ENCODE measurements at regions not wholly inside any gene's neighbourhood (a gene's known extent, or its start where the extent isn't known, plus 50 kb on each side); places are given as distances from the start of the nearest gene placed in this dataset.

GRCh38 chr11:110903378-110903777 is 191.1 kb upstream of the ARHGAP20 start:
- TF ChIP-seq CTCF (IDR thresholded peaks at IDR 0.05) (no peak), POLR2A (IDR thresholded peaks at IDR 0.05) (no peak)

Measured in thyroid gland (tissue), 4 donors.